ENCODE measurements at regions not wholly inside any gene's neighbourhood (a gene's known extent, or its start where the extent isn't known, plus 50 kb on each side); places are given as distances from the start of the nearest gene placed in this dataset.

- no peak for TF ChIP-seq GATA2 (IDR thresholded peaks at IDR 0.05; ENCODE audit: low read depth, low read length)
Measured at GRCh38 chr9:99677281-99677680, 144.4 kb upstream of the NR4A3 start.

GRCh38 chr9:99678566-99678965 lies 143.1 kb upstream of the NR4A3 start:
- TF ChIP-seq GATA3 (IDR thresholded peaks at IDR 0.05; ENCODE audit: low read depth, low read length), result no peak
- TF ChIP-seq GATA2 (IDR thresholded peaks at IDR 0.05; ENCODE audit: low read depth, low read length), result no peak

DNA sequence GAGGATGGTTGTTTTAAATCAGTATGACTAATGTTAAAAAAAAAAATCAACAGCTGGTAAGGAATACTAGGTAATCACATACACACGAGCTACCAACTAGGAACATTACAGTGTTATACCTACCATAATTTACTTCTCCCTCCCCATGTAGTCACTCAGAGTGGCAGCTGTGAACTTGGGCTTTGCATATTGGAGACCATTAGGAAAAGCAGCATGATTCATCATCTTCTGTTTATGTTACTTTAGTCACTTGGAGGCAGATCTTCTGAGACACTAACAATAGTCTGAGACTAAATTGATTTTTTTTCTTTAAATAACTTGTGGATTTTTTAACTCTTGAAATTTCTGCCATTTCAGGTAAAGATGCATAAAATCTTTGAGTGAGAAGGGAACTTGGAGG lies 141.5 kb upstream of the NR4A3 start:
- no peak for TF ChIP-seq GATA2 (IDR thresholded peaks at IDR 0.05; ENCODE audit: low read depth, low read length)
- TF ChIP-seq GATA3 (IDR thresholded peaks at IDR 0.05; ENCODE audit: low read depth, low read length), result no peak

DNA sequence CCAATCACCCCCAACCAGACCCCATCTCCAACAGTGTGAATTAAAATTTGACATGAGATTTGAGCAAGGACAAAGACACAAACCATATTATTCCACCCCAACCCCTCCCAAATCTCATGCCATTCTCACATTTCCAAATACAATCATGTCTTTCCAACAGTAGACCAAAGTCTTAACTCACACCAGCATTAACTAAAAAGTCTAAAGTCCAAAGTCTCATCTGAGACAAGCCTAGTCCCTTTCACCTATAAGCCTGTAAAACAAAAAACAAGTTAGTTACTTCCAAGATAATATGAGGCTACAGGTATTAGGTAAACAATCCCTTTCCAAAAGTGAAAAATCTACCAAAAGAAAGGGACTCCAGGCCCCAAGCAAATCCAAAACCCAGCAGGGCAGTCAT lies 140.6 kb upstream of the NR4A3 start:
- TF ChIP-seq GATA2 (IDR thresholded peaks at IDR 0.05; ENCODE audit: low read depth, low read length) (no peak), GATA3 (IDR thresholded peaks at IDR 0.05; ENCODE audit: low read depth, low read length) (no peak)

- TF ChIP-seq GATA2 (IDR thresholded peaks at IDR 0.05; ENCODE audit: low read depth, low read length) (no peak), GATA3 (IDR thresholded peaks at IDR 0.05; ENCODE audit: low read depth, low read length) (no peak)
Measured at GRCh38 chr9:99682378-99682777, 139.3 kb upstream of the NR4A3 start.

DNA sequence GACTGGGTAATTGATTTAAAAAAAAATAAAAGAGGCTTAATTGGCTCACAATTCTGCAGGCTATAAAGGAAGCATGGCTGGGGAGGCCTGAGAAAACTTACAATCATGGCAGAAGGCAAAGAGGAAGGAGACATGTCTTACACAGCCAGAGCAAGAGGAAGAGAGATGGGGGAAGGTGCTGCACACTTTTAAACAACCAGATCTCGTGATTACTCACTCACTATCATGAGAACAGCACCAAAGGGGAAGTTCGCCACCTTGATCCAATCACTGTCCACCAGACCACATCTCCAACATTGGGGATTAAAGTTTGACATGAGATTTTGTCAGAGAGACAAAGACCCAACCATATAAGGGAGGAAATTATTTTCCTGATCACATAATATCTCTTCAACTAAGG lies 138.8 kb upstream of the NR4A3 start:
- TF ChIP-seq GATA3 (IDR thresholded peaks at IDR 0.05; ENCODE audit: low read depth, low read length) (no peak), GATA2 (IDR thresholded peaks at IDR 0.05; ENCODE audit: low read depth, low read length) (no peak)

GRCh38 chr9:99690573-99690972 lies 131.1 kb upstream of the NR4A3 start:
- TF ChIP-seq GATA2 (IDR thresholded peaks at IDR 0.05; ENCODE audit: low read depth, low read length), result no peak
- TF ChIP-seq GATA3 (IDR thresholded peaks at IDR 0.05; ENCODE audit: low read depth, low read length), result no peak

DNA sequence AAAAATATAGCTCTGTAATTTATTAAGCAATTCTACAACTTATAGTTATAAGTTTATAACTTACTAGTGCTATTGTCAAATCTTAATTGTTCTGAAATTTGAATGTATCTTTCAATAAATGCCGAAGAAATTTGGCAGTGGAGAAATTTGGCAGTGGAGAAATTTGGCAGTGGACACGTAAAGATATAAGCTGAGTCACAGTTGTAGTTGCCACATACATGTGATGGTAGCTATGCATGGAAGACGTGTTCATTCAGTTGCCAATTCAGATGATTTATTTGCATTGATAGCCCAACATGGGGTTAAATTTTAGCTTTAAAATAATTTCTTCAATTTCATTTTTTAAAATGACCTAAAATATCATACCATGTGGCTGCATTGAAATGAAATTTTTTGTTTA lies 127.8 kb upstream of the NR4A3 start:
- TF ChIP-seq GATA3 (IDR thresholded peaks at IDR 0.05; ENCODE audit: low read depth, low read length) (no peak), GATA2 (IDR thresholded peaks at IDR 0.05; ENCODE audit: low read depth, low read length) (no peak)

DNA sequence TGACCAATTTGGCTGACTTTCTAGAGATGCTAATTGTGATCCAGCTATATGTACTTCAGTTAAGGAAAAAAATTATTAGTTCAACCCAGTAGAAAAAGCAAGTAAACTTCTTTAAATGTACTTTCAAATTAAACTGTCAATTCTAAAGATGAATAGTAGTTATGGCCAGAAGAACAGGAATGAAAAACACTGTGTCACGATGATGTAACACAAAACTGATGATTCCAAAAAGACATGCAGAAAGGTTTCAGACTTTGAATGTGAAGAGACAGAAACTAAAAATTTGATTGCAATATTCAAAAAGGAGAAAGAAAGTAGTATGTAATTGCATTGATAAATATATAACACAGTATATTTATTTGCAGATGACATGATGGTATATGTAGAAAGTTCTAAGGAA lies 127.3 kb upstream of the NR4A3 start:
- TF ChIP-seq GATA2 (IDR thresholded peaks at IDR 0.05; ENCODE audit: low read depth, low read length), result no peak
- no peak for TF ChIP-seq GATA3 (IDR thresholded peaks at IDR 0.05; ENCODE audit: low read depth, low read length)

DNA sequence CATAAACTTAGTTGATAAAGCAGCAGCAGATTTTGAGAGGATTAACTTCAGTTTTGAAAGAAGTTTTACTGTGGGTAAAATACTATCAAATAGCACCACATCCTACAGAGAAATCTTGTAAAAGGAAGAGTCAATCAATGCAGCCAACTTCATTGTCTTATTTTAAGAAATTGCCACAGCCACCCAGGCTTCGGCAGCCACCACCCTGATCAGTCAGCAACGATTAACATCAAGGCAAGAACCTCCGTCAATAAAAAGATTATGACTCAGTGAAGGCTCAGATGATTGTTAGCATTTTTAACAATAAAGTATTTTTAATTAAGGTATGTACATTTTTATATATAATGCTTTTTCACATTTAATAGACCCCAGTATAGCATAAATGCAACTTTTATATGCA lies 122.3 kb upstream of the NR4A3 start:
- TF ChIP-seq GATA2 (IDR thresholded peaks at IDR 0.05; ENCODE audit: low read depth, low read length) (no peak), GATA3 (IDR thresholded peaks at IDR 0.05; ENCODE audit: low read depth, low read length) (no peak)

DNA sequence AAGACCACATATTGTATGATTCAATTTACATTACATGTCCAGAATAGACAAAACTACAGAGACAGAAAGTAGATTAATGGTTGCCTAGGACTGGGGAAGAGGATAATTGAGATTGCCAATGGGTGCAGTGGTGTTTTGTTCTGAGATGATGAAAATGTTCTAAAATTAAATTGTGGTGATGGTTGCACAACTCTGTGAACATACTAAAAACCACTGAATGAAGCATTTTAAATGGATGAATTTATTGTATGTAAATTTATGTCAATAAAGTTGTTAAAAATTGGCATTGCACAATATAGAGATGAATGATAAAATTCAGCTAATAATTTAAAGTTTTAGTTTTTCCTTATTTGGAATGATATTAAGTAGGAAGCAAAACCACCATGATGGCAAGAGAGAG lies 109.5 kb upstream of the NR4A3 start:
- TF ChIP-seq GATA3 (IDR thresholded peaks at IDR 0.05; ENCODE audit: low read depth, low read length) (no peak), GATA2 (IDR thresholded peaks at IDR 0.05; ENCODE audit: low read depth, low read length) (no peak)

DNA sequence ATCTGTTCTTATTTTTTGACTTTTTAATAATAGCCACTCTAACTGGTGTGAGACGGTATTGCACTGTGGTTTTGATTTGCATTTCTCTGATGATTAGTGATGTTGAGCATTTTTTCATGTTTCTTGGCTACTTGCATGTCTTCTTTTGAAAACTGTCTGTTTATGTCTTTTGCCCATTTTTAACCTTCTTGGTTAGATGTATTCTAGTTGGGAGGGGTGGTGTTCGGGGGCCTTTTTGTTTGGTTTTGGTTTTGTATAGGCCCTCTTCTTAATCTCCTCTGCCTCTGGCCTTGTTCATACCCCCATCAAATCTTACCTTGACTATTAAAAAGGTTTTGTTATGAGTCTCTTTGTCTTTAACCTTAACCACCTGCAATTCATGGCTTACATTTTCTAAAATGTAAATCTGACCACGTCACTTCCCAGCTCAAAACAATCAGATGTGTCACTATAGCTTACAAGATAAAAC lies 107.8 kb upstream of the NR4A3 start:
- TF ChIP-seq GATA3 (IDR thresholded peaks at IDR 0.05; ENCODE audit: low read depth, low read length), result no peak
- TF ChIP-seq GATA2 (IDR thresholded peaks at IDR 0.05; ENCODE audit: low read depth, low read length), result no peak

DNA sequence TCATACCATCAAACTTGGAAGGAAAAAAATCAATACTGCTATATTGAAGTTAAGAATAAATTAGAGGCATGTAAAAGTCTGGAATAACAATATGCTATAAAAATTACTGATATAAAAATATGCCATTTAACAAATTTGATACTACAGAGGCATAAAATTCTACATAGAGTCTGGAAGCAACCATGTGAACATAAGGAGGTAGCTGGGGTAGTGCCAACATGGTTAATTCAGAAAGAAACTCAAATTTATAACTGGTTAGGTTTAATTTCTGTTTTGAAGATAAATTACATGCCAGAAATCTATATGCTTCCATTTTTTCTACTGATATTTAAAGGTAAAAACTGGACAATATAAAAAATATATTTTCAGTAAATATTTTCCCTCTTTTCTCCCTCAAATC lies 103.1 kb upstream of the NR4A3 start:
- no peak for TF ChIP-seq GATA3 (IDR thresholded peaks at IDR 0.05; ENCODE audit: low read depth, low read length)
- TF ChIP-seq GATA2 (IDR thresholded peaks at IDR 0.05; ENCODE audit: low read depth, low read length), result no peak

DNA sequence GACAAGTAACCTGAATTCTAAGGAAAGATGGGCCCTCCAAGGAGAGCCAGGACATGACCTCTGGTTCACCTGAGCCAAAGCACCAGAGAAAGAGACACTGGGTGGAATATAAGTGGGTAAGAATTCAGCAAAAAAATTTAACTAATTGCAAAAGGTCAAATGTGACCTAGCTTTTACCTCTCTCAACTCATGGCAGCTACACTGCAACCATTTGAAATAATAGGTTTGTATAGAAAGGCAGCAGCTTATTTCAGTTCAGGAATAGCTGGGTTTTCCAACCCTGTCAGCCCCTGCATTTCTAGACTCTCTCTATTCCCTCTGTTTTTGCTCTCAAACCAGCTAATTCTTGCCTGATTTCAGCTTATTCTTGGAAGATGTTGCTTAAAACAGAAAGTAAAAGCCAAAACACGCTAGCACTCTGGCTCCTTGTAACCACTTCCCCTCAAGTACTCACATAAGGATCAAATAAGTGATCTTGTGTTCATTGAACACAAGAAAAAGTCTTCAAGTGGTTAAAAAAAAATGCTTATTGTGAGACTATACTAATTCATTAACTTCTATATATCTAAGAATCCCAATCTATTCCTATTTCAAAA lies 101.1 kb upstream of the NR4A3 start:
- TF ChIP-seq GATA3 (IDR thresholded peaks at IDR 0.05; ENCODE audit: low read depth, low read length) (no peak), GATA2 (IDR thresholded peaks at IDR 0.05; ENCODE audit: low read depth, low read length) (no peak)

- TF ChIP-seq GATA3 (IDR thresholded peaks at IDR 0.05; ENCODE audit: low read depth, low read length), result no peak
- no peak for TF ChIP-seq GATA2 (IDR thresholded peaks at IDR 0.05; ENCODE audit: low read depth, low read length)
Measured at GRCh38 chr9:99721898-99722297, 99.8 kb upstream of the NR4A3 start.

DNA sequence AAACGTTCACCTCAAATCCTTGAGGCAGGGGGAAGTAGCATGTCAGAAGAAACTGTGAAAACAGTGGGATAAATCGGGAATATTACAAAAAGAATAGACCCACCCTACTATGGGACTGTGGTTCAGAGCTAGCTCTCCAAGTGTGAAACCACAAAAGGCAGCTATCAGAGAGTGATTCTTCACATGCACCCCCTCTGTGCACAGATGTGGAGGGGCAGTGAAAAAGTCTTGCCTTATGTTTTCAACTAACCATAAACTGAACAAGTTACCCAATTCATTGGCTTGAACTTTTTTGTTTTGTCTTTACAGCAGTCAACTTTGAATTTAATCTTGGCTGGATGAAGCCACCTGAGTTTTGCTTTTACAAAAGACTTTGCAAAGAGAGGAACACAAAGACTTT lies 98.8 kb upstream of the NR4A3 start:
- no peak for TF ChIP-seq GATA3 (IDR thresholded peaks at IDR 0.05; ENCODE audit: low read depth, low read length)
